Hepatocyte (in vitro differentiated cells): ENCODE measurements at regions not wholly inside any gene's neighbourhood (a gene's known extent, or its start where the extent isn't known, plus 50 kb on each side); places are given as distances from the start of the nearest gene placed in this dataset.

ENCODE experiments used
- CTCF ChIP-seq: fragments of 200-600 bp; sonication (generic); IDR thresholded peaks from 2 replicates; pipeline ENCODE4 v1.5.1; 2016; ENCODE audit warnings: antibody characterized with exemption, mild to moderate bottlenecking; ENCODE audit not compliant: poor library complexity
- EZH2 ChIP-seq: fragments of 200-600 bp; sonication (generic); IDR thresholded peaks from 2 replicates; pipeline ENCODE4 v1.6.1; 2016; ENCODE audit warnings: antibody characterized with exemption, mild to moderate bottlenecking, borderline replicate concordance
- EZH2phosphoT487 ChIP-seq: fragments of 200-600 bp; sonication (generic); IDR thresholded peaks from one replicate; pipeline ENCODE4 v1.6.1; 2018; ENCODE audit warnings: antibody characterized with exemption, mild to moderate bottlenecking, low read depth, moderate library complexity; ENCODE audit not compliant: unreplicated experiment, severe bottlenecking

GRCh38 chr20:4453359-4453758 lies 204.3 kb upstream of the ADRA1D start:
- TF ChIP-seq CTCF (no peak), EZH2 (no peak), EZH2phosphoT487 (no peak)
